ENCODE measurements at regions not wholly inside any gene's neighbourhood (a gene's known extent, or its start where the extent isn't known, plus 50 kb on each side); places are given as distances from the start of the nearest gene placed in this dataset.

GRCh38 chr14:35992816-35993683, 166.9 kb downstream of the BRMS1L start:
- peaks cover 2% of the 10 kb centered on the region for H3K36me3 Mint-ChIP-seq (ENCODE audit: low read depth)
- peaks cover 9% of the 10 kb centered on the region for H3K27me3 Mint-ChIP-seq
- ATAC-seq (no peak), DNase-seq (no peak)
- no peaks in the 10 kb centered on the region for H3K9me3 ChIP-seq (ENCODE audit: control insufficient read depth, low read length, poor library complexity, severe bottlenecking)
- H3K4me3 Mint-ChIP-seq, result no peak overlapping the region
- H3K4me1 Mint-ChIP-seq, result peaks cover 3% of the 10 kb centered on the region
- H3K27ac Mint-ChIP-seq, result no peak overlapping the region

GRCh38 chr14:35991356-35991755, 165.2 kb downstream of the BRMS1L start:
- no peaks in the 10 kb centered on the region for H3K9me3 ChIP-seq (ENCODE audit: control insufficient read depth, low read length, poor library complexity, severe bottlenecking)
- Mint-ChIP-seq H3K27ac (no peak overlapping the region), H3K4me1 (peaks cover 3% of the 10 kb centered on the region), H3K4me3 (no peak overlapping the region), H3K27me3 (no peaks in the 10 kb centered on the region), H3K36me3 (ENCODE audit: low read depth) (peaks cover 2% of the 10 kb centered on the region)
- DNase-seq (no peak), ATAC-seq (no peak)

GRCh38 chr14:35989736-35990135, 163.6 kb downstream of the BRMS1L start:
- H3K27ac Mint-ChIP-seq, result no peak overlapping the region
- H3K9me3 ChIP-seq (ENCODE audit: control insufficient read depth, low read length, poor library complexity, severe bottlenecking), result no peaks in the 10 kb centered on the region
- peaks cover 3% of the 10 kb centered on the region for H3K4me1 Mint-ChIP-seq
- no peak for DNase-seq
- H3K36me3 Mint-ChIP-seq (ENCODE audit: low read depth), result peaks cover 2% of the 10 kb centered on the region
- no peak for ATAC-seq
- no peaks in the 10 kb centered on the region for H3K27me3 Mint-ChIP-seq
- H3K4me3 Mint-ChIP-seq, result no peak overlapping the region

GRCh38 chr14:35988972-35989690, 163.0 kb downstream of the BRMS1L start:
- no peaks in the 10 kb centered on the region for H3K27me3 Mint-ChIP-seq
- peaks cover 2% of the 10 kb centered on the region for H3K36me3 Mint-ChIP-seq (ENCODE audit: low read depth)
- DNase-seq (no peak), ATAC-seq (no peak)
- no peaks in the 10 kb centered on the region for H3K9me3 ChIP-seq (ENCODE audit: control insufficient read depth, low read length, poor library complexity, severe bottlenecking)
- H3K4me1 Mint-ChIP-seq, result peaks cover 3% of the 10 kb centered on the region
- H3K27ac Mint-ChIP-seq, result no peak overlapping the region
- no peak overlapping the region for H3K4me3 Mint-ChIP-seq

GRCh38 chr14:35988550-35988949, 162.4 kb downstream of the BRMS1L start:
- H3K36me3 Mint-ChIP-seq (ENCODE audit: low read depth), result peaks cover 2% of the 10 kb centered on the region
- peaks cover 3% of the 10 kb centered on the region for H3K4me1 Mint-ChIP-seq
- H3K9me3 ChIP-seq (ENCODE audit: control insufficient read depth, low read length, poor library complexity, severe bottlenecking), result no peaks in the 10 kb centered on the region
- no peak overlapping the region for H3K4me3 Mint-ChIP-seq
- no peak for DNase-seq
- H3K27me3 Mint-ChIP-seq, result no peaks in the 10 kb centered on the region
- ATAC-seq, result no peak
- no peak overlapping the region for H3K27ac Mint-ChIP-seq

- peaks cover 2% of the 10 kb centered on the region for H3K36me3 Mint-ChIP-seq (ENCODE audit: low read depth)
Measured at GRCh38 chr14:35987731-35988130, 161.6 kb downstream of the BRMS1L start.

GRCh38 chr14:35986219-35986573, 160.1 kb downstream of the BRMS1L start:
- no peak overlapping the region for H3K27ac Mint-ChIP-seq
- H3K9me3 ChIP-seq (ENCODE audit: control insufficient read depth, low read length, poor library complexity, severe bottlenecking), result no peaks in the 10 kb centered on the region
- DNase-seq (no peak), ATAC-seq (no peak)
- no peaks in the 10 kb centered on the region for H3K4me1 Mint-ChIP-seq
- H3K27me3 Mint-ChIP-seq, result no peaks in the 10 kb centered on the region
- H3K36me3 Mint-ChIP-seq (ENCODE audit: low read depth), result peaks cover 2% of the 10 kb centered on the region
- H3K4me3 Mint-ChIP-seq, result no peak overlapping the region

More at GRCh38 chr14:35987731-35988130, 161.6 kb downstream of the BRMS1L start:
- no peaks in the 10 kb centered on the region for H3K9me3 ChIP-seq (ENCODE audit: control insufficient read depth, low read length, poor library complexity, severe bottlenecking)
- no peak for ATAC-seq
- Mint-ChIP-seq H3K27ac (no peak overlapping the region), H3K4me1 (no peaks in the 10 kb centered on the region), H3K27me3 (no peaks in the 10 kb centered on the region), H3K4me3 (no peak overlapping the region)
- no peak for DNase-seq

GRCh38 chr14:35985474-35986218, 159.5 kb downstream of the BRMS1L start:
- no peak for ATAC-seq
- Mint-ChIP-seq H3K4me3 (no peak overlapping the region), H3K27me3 (no peaks in the 10 kb centered on the region), H3K27ac (no peak overlapping the region), H3K4me1 (no peaks in the 10 kb centered on the region), H3K36me3 (ENCODE audit: low read depth) (peaks cover 2% of the 10 kb centered on the region)
- no peaks in the 10 kb centered on the region for H3K9me3 ChIP-seq (ENCODE audit: control insufficient read depth, low read length, poor library complexity, severe bottlenecking)
- no peak for DNase-seq

GRCh38 chr14:35979531-35979930, 153.4 kb downstream of the BRMS1L start:
- ATAC-seq, result no peak
- DNase-seq, result no peak
- Mint-ChIP-seq H3K27ac (no peak overlapping the region), H3K27me3 (no peaks in the 10 kb centered on the region), H3K36me3 (ENCODE audit: low read depth) (peaks cover 3% of the 10 kb centered on the region), H3K4me1 (peaks cover 3% of the 10 kb centered on the region), H3K4me3 (no peak overlapping the region)
- H3K9me3 ChIP-seq (ENCODE audit: control insufficient read depth, low read length, poor library complexity, severe bottlenecking), result no peaks in the 10 kb centered on the region

GRCh38 chr14:35978561-35978960, 152.4 kb downstream of the BRMS1L start:
- Mint-ChIP-seq H3K36me3 (ENCODE audit: low read depth) (peaks cover 3% of the 10 kb centered on the region), H3K27ac (no peak overlapping the region), H3K4me1 (peaks cover 3% of the 10 kb centered on the region), H3K4me3 (no peak overlapping the region), H3K27me3 (peaks cover 6% of the 10 kb centered on the region)
- DNase-seq (no peak), ATAC-seq (no peak)
- no peaks in the 10 kb centered on the region for H3K9me3 ChIP-seq (ENCODE audit: control insufficient read depth, low read length, poor library complexity, severe bottlenecking)

- Mint-ChIP-seq H3K27ac (no peak overlapping the region), H3K27me3 (peaks cover 6% of the 10 kb centered on the region), H3K4me3 (no peak overlapping the region), H3K4me1 (peaks cover 6% of the 10 kb centered on the region), H3K36me3 (ENCODE audit: low read depth) (peaks cover 3% of the 10 kb centered on the region)
- ATAC-seq, result no peak
- no peak for DNase-seq
- H3K9me3 ChIP-seq (ENCODE audit: control insufficient read depth, low read length, poor library complexity, severe bottlenecking), result no peaks in the 10 kb centered on the region
Measured at GRCh38 chr14:35975814-35976213, 149.7 kb downstream of the BRMS1L start.

- Mint-ChIP-seq H3K36me3 (ENCODE audit: low read depth) (peaks cover 3% of the 10 kb centered on the region), H3K4me1 (peaks cover 4% of the 10 kb centered on the region), H3K27ac (no peak overlapping the region), H3K4me3 (no peak overlapping the region), H3K27me3 (peaks cover 26% of the 10 kb centered on the region)
- DNase-seq (no peak), ATAC-seq (no peak)
- no peaks in the 10 kb centered on the region for H3K9me3 ChIP-seq (ENCODE audit: control insufficient read depth, low read length, poor library complexity, severe bottlenecking)
Measured at GRCh38 chr14:35973770-35974169, 147.6 kb downstream of the BRMS1L start.

GRCh38 chr14:35971965-35972630, 146.0 kb downstream of the BRMS1L start:
- ATAC-seq, result no peak
- peaks cover 3% of the 10 kb centered on the region for H3K36me3 Mint-ChIP-seq (ENCODE audit: low read depth)

More at GRCh38 chr14:35971965-35972630, 146.0 kb downstream of the BRMS1L start:
- H3K9me3 ChIP-seq (ENCODE audit: control insufficient read depth, low read length, poor library complexity, severe bottlenecking), result no peaks in the 10 kb centered on the region
- no peak for DNase-seq
- no peak overlapping the region for H3K4me3 Mint-ChIP-seq
- peaks cover 4% of the 10 kb centered on the region for H3K4me1 Mint-ChIP-seq
- no peak overlapping the region for H3K27ac Mint-ChIP-seq
- H3K27me3 Mint-ChIP-seq, result peaks cover 31% of the 10 kb centered on the region

Measured in T-helper 17 cell (primary cell).